HG02610 (cell line): ENCODE measurements at regions not wholly inside any gene's neighbourhood (a gene's known extent, or its start where the extent isn't known, plus 50 kb on each side); places are given as distances from the start of the nearest gene placed in this dataset.
"Not testable (repeated sequence)": the region's sequence is repeated elsewhere in the genome, so short reads cannot be mapped to it uniquely, and the experiment has no call there.

Experiments
- ATAC-seq: cut with Tn5 transposase; IDR thresholded peaks from one replicate; pipeline ENCODE4 v1.9.1; 2021; ENCODE audit warnings: mild to moderate bottlenecking, moderate library complexity; ENCODE audit not compliant: unreplicated experiment

DNA sequence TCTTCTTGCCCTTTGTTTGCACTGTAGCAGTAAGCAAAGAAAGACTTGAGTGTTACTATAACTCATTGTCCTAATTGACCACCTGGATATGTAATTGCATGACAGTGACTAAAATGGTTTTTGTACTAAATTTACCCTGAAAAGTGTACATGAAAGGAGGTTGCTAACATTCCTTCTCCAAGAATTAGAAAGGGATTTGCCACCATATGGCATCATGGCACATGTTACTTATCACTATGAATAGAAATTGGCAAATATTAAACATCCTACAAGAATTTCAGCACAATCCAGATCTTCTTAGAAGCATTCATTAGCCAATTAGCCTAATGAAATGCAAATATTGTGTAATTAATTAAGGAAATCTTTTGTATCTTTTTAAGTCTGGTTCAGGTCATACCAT is 834.2 kb downstream of the STPG2 start:
- no peak for ATAC-seq

- no peak for ATAC-seq
These were observed 826.1 kb downstream of the STPG2 start for GRCh38 chr4:97317201-97317600.

- no peak for ATAC-seq
These were observed 825.6 kb downstream of the STPG2 start for GRCh38 chr4:97317671-97318070.

DNA sequence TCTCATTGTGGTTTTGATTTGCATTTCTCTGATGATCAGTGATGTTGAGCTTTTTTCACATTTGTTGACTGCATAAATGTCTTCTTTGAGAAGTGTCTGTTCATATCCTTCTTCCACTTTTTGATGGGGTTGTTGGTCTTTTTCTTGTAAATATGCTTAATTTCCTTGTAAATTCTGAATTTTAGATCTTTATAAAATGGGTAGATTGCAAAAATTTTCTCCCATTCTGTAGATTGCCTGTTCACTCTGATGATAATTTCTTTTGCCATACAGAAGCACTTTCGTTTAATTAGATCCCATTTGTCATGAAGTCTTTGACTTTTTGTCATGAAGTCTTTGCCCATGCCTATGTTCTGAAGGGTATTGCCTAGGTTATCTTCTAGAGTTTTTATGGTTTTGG is 817.5 kb downstream of the STPG2 start:
- ATAC-seq: not testable (repeated sequence)

DNA sequence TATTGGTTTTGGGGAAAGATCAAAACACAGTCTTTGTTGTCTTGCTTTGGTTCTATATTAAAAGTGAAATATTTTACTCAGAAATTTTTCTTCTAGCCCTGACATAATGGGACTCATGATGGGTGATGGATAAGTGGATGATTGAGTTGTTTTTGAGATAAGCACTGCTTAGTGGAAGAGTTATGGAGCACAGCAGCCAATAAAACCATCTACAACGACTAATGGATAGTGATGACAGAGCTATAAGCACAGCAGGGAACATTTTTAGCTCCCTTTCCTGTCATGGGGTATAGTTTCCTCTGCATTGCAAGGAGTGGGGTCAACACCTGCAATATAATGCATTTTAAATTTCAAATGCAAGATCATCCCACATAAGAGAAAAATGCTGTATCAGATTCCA is 812.4 kb downstream of the STPG2 start:
- no peak for ATAC-seq

DNA sequence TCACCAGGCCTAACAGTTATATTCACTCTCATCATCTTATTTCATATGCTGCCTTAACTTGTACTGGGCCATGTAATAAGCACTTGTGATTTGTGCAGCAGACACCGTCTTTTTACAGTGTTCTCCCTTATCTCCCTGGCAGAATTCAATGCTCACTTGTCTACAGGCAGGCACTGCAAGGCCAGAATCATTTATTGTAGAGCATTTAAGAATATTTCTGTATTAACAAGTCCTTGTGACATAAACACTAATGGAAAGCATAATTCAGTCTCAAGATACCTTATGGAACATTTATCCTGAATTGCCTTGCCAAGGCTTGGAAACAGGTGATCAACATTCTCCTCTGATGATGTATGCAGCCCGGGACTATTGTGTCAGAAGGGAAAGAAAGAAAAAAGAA is 808.9 kb downstream of the STPG2 start:
- no peak for ATAC-seq

GRCh38 chr4:97349468-97350186 is 793.6 kb downstream of the STPG2 start:
- no peak for ATAC-seq

GRCh38 chr4:97353876-97354275 is 789.4 kb downstream of the STPG2 start:
- no peak for ATAC-seq

GRCh38 chr4:97359826-97360225 is 783.5 kb downstream of the STPG2 start:
- ATAC-seq: no peak

DNA sequence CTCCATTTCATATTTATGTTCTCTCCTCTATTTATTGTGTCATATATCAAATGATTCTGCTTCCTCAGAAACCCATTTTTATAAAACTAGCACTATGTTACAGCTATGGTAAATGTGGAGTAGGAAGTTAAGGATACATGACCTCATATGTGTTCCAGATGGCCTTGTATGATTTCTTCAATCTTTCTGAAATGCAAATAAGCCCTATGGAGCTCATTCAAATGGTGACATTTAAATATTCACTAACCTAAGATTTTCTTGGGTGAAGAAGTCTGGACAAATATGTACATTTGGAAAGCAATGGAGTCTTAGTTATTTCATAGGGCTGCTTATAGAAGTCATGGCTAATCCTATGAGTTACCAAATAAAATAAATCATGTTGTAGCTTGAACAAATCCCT is 782.5 kb downstream of the STPG2 start:
- no peak for ATAC-seq

DNA sequence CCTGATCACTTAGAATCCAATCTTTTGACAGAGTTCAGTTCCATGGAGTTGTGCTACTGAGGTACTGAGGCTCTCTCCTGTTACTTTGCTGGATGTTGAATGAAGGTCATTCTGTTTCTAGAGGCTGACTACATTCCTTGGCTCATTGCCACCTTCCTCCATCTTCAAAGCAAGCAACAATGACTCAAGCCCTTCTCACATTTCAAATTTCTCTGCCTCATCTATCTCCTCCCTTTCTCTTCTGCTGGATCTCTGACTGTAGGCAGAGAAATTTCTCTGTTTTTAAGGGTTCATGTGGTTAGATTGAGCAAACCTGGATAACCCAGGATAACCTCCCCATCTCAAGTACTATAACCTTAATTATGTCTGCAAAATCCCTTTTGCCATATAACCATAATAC is 775.4 kb downstream of the STPG2 start:
- ATAC-seq: no peak

GRCh38 chr4:97370568-97370967 is 772.7 kb downstream of the STPG2 start:
- no peak for ATAC-seq

GRCh38 chr4:97374526-97374925 is 768.8 kb downstream of the STPG2 start:
- ATAC-seq: no peak

DNA sequence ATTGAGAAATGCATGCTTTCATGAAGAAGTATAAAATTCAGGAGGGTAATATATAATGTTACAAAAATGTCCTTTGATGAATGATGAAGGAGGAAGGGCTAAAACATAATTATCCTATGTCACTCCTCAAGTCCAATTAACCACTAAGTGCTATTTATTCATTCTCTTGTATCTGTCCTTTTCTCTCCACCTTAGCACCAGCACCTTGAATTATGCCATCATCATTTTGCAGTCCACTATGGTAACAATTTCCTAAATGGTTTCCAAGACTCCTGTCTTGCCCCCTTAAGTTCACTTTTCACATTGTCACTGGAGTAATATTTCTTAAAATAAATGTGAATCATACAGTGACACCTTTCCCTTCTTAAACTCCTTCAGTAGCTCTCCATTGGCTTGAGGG is 756.3 kb downstream of the STPG2 start:
- ATAC-seq: no peak

DNA sequence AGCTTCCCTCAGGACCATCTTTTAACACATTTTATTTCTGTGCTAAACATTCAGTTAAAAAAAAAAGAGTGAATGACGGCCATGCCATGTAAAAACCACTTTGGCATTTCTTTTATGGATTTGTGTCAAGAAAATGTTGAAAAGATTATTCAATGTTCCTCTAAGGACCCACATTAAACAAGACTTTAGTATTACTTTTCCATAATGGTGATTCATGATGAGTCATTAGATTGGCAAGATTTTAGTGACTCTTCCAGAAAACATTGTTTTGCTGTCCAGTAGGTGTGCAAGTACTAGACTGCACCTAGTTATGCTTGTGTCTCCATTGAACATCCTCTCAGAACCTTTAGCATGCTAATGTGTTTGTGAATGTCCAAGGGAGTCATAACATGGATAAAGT is 748.6 kb downstream of the STPG2 start:
- no peak for ATAC-seq

DNA sequence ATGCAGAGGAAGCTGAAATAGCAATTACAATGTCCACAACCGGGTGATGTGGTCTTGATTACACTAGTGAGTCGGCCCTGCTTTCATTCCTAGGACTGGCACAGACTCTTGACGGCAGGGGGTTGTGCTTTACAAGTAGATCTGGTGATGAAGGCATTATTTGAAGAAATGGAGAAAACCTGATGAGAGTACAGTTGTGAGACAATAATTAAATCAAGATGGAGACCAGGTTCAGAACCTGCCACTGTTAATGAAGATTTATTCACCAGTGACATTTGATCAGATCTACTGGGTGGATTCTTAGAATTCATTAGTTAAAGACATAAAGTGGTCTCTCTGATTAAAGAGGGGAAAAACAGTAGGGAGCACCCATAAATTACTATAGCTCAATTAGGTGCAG is 747.2 kb downstream of the STPG2 start:
- ATAC-seq: no peak

- no peak for ATAC-seq
These were observed 746.7 kb downstream of the STPG2 start for GRCh38 chr4:97396605-97397004.

GRCh38 chr4:97404876-97405523 is 738.3 kb downstream of the STPG2 start:
- ATAC-seq: no peak

- ATAC-seq: no peak
These were observed 731.9 kb downstream of the STPG2 start for GRCh38 chr4:97411356-97411755.

- ATAC-seq: no peak
These were observed 730.9 kb downstream of the STPG2 start for GRCh38 chr4:97412331-97412730.

GRCh38 chr4:97414161-97414560 is 729.1 kb downstream of the STPG2 start:
- no peak for ATAC-seq

DNA sequence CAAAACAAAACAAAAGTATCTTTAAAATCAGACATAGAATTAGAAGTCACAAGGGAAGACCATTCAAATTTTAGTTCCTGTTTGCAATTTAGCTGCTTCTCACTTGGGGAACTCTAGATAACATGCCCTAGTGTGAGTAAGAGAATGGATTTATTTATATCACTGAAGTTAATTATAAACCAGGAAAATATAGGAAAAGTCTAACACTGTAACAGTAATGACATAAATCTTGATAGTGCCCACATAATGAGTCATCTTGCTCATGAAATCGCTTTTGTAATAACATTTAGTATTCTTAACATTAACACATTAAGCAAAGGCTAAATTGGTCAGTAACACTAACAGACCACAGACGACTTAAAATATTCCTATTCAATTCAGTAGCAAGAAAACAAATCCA is 710.7 kb downstream of the STPG2 start:
- no peak for ATAC-seq
